ENCODE measurements at regions not wholly inside any gene's neighbourhood (a gene's known extent, or its start where the extent isn't known, plus 50 kb on each side); places are given as distances from the start of the nearest gene placed in this dataset.

- Histone ChIP-seq H3K4me1 (replicated peaks) (no peaks in the 10 kb centered on the region), H3K36me3 (no peaks in the 10 kb centered on the region), H3K9me3 (no peaks in the 10 kb centered on the region), H3K27me3 (replicated peaks; ENCODE audit: insufficient read depth) (no peaks in the 10 kb centered on the region), H3K27ac (no peak overlapping the region), H3K4me3 (no peak overlapping the region)
- TF ChIP-seq POLR2A (IDR thresholded peaks at IDR 0.05) (no peak), POLR2AphosphoS5 (IDR thresholded peaks at IDR 0.05) (no peak), CTCF (IDR thresholded peaks at IDR 0.05) (no peak)
- intact Hi-C loops (cut with DNase I) = no loop called here
- 92% methylated on average over 6 of the region's 6 CpGs for WGBS
- no peak for DNase-seq (ENCODE audit: low spot score)
Observed at GRCh38 chr12:67523538-67523937, 125.0 kb upstream of the DYRK2 start.

- no peaks in the 10 kb centered on the region for H3K4me1 ChIP-seq (replicated peaks)
- no peak overlapping the region for H3K4me3 ChIP-seq
- TF ChIP-seq POLR2A (IDR thresholded peaks at IDR 0.05) (no peak), CTCF (IDR thresholded peaks at IDR 0.05) (no peak), POLR2AphosphoS5 (IDR thresholded peaks at IDR 0.05) (no peak)
- 82% methylated on average over 11 of the region's 11 CpGs for WGBS
- DNase-seq (ENCODE audit: low spot score) = no peak
- H3K9me3 ChIP-seq = no peaks in the 10 kb centered on the region
- intact Hi-C loops (cut with DNase I) = no loop called here
- no peak overlapping the region for H3K27ac ChIP-seq
- H3K27me3 ChIP-seq (replicated peaks; ENCODE audit: insufficient read depth) = no peaks in the 10 kb centered on the region
- H3K36me3 ChIP-seq = no peaks in the 10 kb centered on the region
Observed at GRCh38 chr12:67524861-67525616, 123.5 kb upstream of the DYRK2 start.

DNA sequence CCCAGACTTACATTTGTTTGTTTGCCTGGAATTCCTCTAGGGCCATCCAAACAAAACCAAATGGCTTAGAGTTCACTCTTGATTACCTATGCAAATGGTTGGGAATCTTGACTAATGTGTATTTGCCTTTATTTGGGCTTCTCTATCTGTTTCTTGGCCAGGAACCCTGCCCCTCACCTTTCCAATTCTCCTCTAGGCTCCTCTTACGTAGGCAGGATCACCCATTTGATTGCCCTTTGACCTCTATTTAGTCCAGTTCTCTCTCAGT, 123.0 kb upstream of the DYRK2 start:
- WGBS = 86% methylated on average over 1 of the region's 1 CpG
- intact Hi-C loops (cut with DNase I) = no loop called here
- Histone ChIP-seq H3K9me3 (no peaks in the 10 kb centered on the region), H3K4me3 (no peak overlapping the region), H3K27me3 (replicated peaks; ENCODE audit: insufficient read depth) (no peaks in the 10 kb centered on the region), H3K4me1 (replicated peaks) (no peaks in the 10 kb centered on the region), H3K27ac (no peak overlapping the region), H3K36me3 (no peaks in the 10 kb centered on the region)
- no peak for DNase-seq (ENCODE audit: low spot score)
- TF ChIP-seq POLR2AphosphoS5 (IDR thresholded peaks at IDR 0.05) = no peak
- TF ChIP-seq CTCF (IDR thresholded peaks at IDR 0.05) = no peak
- no peak for TF ChIP-seq POLR2A (IDR thresholded peaks at IDR 0.05)

DNA sequence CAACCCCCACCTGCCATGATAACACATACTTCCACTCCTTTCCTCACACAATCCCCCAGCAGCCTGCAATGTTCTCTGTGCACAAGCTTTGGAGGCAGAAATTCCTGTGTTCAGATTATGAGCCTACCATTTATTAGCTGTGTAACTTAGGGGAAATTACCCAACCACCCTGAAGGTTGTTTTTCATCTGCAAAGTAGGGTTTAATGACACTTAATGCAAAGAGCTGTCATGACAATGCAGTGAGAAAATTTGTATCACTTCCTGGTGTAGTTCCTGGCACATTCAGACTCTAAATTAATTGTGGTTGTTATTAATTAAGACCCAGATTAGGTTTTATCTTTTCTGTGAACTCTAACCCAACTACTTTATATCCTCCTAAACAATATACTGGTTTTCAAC, 122.4 kb upstream of the DYRK2 start:
- Histone ChIP-seq H3K27ac (no peak overlapping the region), H3K4me1 (replicated peaks) (no peaks in the 10 kb centered on the region), H3K36me3 (no peaks in the 10 kb centered on the region), H3K4me3 (no peak overlapping the region), H3K27me3 (replicated peaks; ENCODE audit: insufficient read depth) (no peaks in the 10 kb centered on the region), H3K9me3 (no peaks in the 10 kb centered on the region)
- no peak for DNase-seq (ENCODE audit: low spot score)
- TF ChIP-seq POLR2AphosphoS5 (IDR thresholded peaks at IDR 0.05) (no peak), POLR2A (IDR thresholded peaks at IDR 0.05) (no peak), CTCF (IDR thresholded peaks at IDR 0.05) (no peak)
- intact Hi-C loops (cut with DNase I) = no loop called here

DNA sequence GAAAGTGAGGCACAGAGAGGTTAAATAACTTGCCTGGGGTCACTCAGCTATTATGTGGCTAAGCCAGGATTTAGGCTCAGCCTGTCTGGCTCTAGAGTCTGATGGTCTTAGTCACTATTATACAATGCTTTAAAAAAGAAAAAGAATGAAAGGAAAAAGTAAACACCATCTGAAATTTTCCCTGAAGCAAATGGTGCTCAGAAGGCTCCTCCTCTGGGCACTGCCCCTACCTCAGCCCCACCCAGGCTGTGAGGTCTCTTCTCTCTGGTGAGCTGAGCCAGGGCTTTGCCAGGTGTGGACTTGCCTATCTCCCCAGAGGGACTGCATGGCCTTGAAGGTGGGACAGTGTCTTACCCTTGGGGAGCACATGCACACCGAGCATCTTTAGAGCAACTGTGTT, 117.5 kb upstream of the DYRK2 start:
- intact Hi-C loops (cut with DNase I) = no loop called here
- H3K4me1 ChIP-seq (replicated peaks) = no peaks in the 10 kb centered on the region
- TF ChIP-seq CTCF (IDR thresholded peaks at IDR 0.05) (no peak), POLR2A (IDR thresholded peaks at IDR 0.05) (no peak), POLR2AphosphoS5 (IDR thresholded peaks at IDR 0.05) (no peak)
- no peaks in the 10 kb centered on the region for H3K27me3 ChIP-seq (replicated peaks; ENCODE audit: insufficient read depth)
- no peak overlapping the region for H3K4me3 ChIP-seq
- H3K27ac ChIP-seq = no peak overlapping the region
- H3K9me3 ChIP-seq = no peaks in the 10 kb centered on the region
- DNase-seq (ENCODE audit: low spot score) = no peak
- H3K36me3 ChIP-seq = no peaks in the 10 kb centered on the region
- 80% methylated on average over 1 of the region's 1 CpG for WGBS
